Astrocyte (in vitro differentiated cells and primary cell): ENCODE measurements at regions not wholly inside any gene's neighbourhood (a gene's known extent, or its start where the extent isn't known, plus 50 kb on each side); places are given as distances from the start of the nearest gene placed in this dataset.

Source experiments
- EZH2 ChIP-seq: IDR thresholded peaks from 2 replicates; pipeline ENCODE4 v1.6.1; 2012; ENCODE audit warnings: mild to moderate bottlenecking, low read length, inconsistent platforms; ENCODE audit not compliant: insufficient read depth
- TF ChIP-seq, protein P1 (sequence below): IDR thresholded peaks from 2 replicates; pipeline ENCODE4 v1.5.1; 2011; ENCODE audit warnings: low read depth, mild to moderate bottlenecking, inconsistent platforms, low read length, moderate library complexity; ENCODE audit not compliant: insufficient read depth

DNA sequence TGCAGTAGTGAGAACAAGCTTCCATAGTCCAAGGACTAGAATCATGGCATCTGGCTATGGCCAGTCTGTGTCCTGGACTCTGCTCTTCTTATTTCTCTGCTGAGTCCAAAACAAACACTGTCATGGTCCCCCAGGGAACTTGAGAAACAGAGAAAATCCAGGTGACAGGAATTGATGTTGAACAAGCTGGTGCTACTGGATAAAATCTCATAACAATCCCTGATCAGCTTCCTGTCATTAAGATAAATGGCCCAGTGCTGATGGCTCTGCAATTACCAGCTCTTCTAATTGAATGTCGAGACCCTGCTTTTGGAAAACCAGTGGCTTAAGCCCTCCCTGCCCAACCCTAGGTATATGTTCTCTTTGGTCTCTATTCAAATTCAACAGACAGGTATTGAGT, 58.8 kb upstream of the ARHGAP36 start:
- TF ChIP-seq, protein P1, sequence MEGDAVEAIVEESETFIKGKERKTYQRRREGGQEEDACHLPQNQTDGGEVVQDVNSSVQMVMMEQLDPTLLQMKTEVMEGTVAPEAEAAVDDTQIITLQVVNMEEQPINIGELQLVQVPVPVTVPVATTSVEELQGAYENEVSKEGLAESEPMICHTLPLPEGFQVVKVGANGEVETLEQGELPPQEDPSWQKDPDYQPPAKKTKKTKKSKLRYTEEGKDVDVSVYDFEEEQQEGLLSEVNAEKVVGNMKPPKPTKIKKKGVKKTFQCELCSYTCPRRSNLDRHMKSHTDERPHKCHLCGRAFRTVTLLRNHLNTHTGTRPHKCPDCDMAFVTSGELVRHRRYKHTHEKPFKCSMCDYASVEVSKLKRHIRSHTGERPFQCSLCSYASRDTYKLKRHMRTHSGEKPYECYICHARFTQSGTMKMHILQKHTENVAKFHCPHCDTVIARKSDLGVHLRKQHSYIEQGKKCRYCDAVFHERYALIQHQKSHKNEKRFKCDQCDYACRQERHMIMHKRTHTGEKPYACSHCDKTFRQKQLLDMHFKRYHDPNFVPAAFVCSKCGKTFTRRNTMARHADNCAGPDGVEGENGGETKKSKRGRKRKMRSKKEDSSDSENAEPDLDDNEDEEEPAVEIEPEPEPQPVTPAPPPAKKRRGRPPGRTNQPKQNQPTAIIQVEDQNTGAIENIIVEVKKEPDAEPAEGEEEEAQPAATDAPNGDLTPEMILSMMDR, result no peak
- no peak for TF ChIP-seq EZH2
